NCI-H1105 (cell line): ENCODE measurements at regions not wholly inside any gene's neighbourhood (a gene's known extent, or its start where the extent isn't known, plus 50 kb on each side); places are given as distances from the start of the nearest gene placed in this dataset.
"Not testable (repeated sequence)": the region's sequence is repeated elsewhere in the genome, so short reads cannot be mapped to it uniquely, and the experiment has no call there.

Experiments used
- DNase-seq: peaks from one replicate; lab custom pipeline; 2025; lab: John Stamatoyannopoulos, UW

DNA sequence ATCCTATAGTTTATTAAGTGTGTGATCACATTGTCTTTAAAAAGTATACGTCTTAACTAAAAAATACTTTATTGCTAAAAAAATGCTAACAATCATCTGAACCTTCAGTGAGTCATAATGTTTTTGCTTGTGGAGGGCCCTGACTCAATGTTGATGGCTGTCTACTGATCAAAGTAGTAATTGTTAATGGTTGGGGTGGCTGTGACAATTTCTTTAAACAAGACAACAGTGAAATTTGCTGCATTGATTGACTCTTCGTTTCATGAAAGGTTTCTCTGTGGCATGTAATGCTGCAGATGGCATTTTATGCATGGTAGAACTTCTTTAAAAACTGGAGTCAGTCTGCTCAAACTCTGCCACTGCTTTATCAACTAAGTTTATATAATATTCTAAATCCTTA is 101.4 kb upstream of the IL15 start:
- DNase-seq: no peak

DNA sequence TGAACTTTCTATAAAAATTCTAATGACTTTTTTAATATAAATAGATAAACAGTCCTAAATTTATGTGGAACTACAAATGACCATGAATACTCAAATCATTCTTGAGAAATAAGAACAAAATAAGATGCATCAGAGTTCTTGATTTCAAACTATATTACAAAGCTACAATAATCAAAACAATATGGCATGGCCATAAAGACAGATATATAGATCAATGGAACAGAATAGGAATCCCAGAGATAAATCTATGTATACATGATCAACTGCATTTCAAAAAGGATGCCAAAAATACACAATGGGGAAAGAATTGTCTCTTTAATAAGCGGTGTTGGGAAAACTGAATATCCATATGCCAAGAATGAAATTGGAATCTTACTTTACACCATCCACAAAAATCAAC is 98.4 kb upstream of the IL15 start:
- no peak for DNase-seq

DNA sequence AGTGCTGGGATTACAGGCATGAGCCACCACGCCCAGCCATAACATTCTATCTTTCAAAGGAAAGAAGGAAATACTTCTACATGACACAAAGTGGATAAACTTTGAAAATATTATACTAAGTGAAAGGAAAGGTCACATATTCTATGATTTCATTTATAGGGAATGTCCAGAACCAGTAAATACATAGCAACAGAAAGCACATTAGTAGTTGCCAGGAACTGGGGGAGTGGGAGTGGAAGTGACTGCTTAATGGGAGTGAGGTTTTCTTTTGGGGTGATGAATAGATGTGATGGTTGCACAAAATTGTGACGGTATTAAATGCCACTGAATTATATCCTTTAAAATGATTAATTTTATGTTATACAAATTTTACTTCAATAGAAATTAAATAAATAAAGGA is 95.7 kb upstream of the IL15 start:
- no peak for DNase-seq

DNA sequence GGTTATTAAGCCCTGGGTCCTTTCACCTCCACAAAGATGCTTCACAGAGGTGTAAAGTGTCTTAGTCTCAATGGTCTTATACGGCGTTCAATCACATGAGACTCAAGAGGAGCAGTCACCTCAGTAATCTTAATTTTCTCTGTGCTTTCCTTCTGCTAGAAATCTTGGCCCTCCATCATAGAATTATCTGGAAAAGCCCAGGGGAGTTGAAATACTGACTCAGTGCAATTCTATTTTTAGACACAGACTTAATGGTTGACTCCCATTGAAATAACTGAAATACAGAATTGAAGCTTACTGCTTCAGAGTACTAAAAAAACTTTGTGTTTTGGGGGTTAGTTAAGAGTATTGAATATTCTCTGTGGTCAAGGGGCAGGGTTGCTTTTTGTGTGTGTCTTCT is 94.5 kb upstream of the IL15 start:
- no peak for DNase-seq

DNA sequence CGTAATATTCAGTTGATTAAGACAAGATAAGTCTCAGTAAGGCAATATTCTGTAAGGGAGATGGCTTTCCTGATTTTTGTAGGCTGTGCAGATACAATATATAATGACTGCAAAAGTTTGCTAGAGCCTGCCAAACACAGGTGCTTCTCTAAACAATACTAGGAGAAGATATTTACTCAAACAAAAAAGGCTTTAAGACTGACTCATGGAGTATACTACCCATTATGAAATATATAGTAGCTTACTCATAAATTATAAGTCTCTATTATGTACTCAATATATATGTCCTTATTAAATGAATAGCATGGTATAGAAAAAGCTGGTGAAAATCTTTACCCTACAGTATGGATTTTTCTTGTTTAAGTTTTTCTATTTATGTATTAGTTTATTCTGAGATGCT is 93.2 kb upstream of the IL15 start:
- no peak for DNase-seq

DNA sequence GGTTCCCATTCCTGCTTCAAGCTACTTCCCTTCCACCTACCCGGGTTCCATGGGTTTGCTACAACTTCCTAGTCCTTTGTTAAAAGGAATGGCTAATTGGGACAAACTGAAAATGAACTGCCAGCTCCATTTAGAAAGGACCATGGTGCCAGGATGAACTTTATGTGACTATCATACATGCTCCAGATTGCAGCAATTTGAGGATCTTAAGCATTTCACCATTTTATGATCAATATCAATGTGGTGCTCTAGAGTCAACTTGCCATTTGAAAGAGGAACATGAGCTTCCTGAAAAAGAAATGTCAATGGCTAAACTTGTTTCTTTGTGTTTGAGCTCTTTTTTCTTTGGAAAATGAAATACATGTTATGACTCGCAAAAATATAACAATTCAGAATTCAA is 92.7 kb upstream of the IL15 start:
- DNase-seq: no peak

DNA sequence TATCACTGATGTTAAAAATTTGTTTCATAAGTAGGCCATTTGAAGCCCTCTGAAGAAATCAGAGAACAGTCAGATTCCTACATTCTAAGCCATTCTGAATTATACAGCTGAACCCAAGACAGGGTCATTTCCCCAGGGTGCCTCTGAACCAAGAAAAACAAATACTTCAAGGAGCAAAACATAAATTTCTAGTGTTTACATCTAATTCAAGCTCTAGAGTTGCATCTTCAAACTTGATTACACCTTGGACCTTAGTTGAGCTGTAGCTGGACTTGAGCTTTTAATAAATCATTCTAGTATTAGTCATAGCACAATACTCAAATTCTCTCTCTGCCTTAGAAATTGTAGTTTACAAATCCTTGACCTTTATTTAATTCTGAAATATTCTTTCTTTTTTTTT is 87.6 kb upstream of the IL15 start:
- no peak for DNase-seq

DNA sequence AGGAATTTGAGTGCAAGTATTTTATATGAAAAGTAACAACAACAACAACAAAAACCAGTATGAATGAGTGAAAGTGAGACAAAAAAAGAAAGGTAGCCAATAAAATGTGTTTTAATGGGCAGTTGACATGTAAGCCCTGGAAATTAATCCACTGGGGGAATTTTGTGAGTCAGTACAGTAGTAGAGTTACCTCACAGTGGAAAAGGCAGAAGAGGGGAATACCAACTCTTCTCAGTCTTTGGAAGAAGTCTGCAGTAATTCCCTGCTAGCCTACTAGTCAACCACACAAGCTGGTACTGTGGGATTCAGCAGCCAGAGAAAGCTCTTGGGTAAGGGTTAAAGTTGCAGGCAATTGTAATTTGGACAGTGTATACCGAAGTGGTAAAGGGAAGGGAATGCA is 76.3 kb upstream of the IL15 start:
- no peak for DNase-seq

DNA sequence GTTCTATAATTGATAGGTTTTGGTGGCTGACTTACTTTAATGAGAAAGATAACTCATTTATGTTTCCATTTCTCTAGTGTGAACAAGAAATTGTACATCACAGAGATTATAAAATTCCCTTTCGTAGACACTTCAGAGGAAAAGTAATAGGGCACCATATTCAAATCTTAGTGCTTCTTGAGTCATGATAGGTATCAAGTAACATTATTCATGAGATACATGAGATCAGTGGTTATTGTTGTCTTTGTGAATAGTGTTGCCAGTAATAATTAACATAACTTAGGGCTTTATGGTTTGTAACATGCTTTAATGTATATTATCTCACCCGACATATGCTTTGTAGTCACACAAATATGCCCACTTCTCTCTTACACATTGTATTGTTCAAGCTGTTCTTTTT is 73.7 kb upstream of the IL15 start:
- no peak for DNase-seq

DNA sequence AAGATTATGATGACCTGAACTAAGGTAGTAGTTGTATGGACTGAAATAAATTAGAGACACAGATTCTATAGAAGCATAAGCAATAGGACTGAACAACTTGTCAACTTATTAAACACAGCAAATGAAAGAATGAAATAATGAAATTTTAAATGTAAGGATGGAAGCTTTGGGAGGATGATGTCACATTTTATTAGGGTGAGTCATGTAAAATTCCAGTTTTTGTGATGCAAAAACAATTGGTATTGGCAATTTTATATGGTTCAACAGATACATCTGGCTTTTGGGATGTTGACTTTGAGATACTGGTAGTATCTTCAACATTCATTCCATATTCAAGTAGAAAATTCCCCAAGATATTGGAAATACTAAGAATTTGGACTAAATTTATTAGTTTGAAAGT is 72.7 kb upstream of the IL15 start:
- DNase-seq: no peak

DNA sequence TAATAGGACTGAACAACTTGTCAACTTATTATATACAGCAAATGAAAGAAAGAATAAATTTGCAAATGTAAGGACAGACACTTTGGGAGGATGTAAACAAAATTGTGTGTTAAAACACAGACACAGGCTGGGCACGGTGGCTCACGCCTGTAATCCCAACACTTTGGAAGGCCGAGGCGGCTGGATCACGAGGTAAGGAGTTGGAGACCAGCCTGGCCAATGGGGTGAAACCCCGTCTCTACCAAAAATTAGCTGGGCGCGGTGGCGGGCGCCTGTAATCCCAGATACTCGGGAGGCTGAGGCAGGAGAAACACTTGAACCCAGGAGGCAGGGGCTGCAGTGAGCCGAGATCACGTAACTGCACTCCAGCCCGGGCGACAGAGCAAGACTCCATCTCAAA is 71.4 kb upstream of the IL15 start:
- DNase-seq: not testable (repeated sequence)

DNA sequence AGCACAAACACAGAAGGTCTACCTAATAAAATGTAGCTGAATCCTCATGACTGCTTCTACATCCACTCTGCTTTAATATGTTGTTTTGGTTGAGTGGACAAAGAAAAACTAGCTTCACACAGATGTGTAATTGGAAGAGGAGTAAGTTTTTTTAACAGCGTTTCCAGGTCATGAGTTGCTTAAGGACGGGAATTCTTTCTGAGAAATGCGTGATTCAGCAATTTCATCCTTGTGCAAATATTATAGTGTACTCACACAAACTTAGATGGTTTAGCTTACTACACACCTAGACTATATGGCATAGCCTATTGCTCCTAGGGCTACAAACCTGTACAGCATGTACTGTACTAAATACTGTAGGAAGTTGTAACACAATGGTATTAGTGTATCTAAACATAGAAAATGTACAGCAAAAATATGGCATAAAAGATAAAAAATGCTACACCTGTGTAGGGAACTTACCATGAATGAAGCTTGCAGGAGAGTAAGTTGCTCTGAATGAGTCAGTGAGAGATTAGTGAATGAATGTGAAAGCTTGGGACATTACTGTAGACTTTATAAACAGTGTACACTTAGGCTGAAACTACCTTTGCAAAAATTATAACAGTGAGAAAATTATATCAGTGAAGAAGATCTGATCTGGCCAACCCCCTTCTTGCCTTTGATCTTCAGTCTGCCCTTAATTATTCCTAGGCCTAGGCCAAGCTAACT is 70.8 kb upstream of the IL15 start:
- DNase-seq: no peak

DNA sequence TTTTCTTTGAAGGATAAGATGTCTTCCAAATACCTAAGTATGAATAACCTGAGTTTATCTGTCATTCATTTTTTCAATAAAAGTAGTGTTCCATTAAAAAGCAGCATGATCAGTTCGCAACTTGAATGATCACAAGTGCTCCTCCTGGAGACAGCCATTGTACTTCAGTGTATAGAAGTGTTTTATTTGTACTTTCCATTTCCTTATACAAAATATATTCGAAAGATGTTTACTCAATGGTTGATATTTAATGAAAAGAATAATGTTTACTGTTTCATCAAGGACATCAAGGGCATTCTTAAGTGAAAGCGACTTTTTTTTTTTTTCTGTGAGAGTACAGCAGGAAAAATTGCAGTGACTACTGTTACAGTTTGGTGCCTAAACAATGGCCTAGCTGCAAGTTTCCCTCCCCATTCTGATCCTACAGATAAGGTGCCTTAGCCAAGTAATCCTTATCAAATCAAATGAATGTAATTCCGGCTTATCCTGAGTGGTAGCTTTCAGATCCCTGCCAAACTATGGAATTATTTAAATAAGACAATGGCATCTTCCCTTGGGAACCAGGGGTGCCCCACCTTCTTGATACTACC is 69.0 kb upstream of the IL15 start:
- no peak for DNase-seq

DNA sequence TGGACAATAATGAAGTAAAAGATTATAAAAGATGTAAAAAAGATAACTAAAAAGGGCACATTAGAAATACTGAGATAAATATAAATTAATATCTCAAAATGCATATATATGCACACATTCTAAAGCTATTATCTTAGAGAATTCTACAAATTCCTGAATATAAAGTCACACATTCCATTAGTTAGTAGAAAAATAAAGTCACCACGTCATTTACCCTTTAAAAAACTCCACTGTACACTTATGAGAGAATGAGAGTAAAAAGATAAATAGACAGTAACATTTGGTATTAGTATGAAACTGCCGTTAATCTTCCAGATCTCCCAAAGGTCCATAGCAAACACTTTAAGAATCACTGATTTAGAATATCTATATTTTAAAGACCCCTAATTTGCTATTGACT is 67.2 kb upstream of the IL15 start:
- DNase-seq: no peak

DNA sequence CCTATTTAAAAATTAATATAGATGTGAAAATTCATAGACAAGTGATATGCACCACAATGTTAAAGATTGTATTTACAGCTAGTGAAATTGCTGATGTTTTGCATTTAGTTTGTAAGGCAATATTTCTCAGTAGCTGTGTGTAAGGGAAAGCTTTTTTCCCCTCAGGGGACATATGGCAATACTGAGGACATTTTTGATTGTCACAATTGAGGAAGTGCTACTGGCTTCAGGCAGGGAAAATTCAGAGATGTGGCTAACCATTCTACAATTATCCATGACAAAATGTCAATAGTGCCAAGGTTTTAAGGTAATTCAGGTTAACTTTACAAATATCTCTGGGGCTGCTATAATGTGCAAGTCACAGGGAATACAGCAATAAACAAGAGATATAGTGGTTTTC is 66.1 kb upstream of the IL15 start:
- no peak for DNase-seq

DNA sequence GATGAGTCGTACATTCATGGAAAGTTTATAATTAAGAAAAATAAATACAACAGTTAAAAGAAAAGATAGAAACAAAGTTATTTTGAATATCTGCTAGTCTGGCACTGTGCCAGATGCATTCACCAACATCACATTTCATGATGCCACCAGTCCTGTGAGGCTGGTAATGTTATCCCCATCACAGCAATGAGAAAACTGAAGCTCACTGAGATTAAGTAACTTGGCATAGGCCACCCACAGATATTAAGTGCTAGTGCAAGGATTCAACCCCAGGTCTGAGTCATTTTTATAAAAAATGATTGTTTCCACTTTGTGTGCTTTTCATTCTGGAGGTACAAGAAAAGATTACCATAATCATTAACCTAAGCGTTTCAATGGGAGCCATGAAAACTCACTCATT is 65.0 kb upstream of the IL15 start:
- no peak for DNase-seq

DNA sequence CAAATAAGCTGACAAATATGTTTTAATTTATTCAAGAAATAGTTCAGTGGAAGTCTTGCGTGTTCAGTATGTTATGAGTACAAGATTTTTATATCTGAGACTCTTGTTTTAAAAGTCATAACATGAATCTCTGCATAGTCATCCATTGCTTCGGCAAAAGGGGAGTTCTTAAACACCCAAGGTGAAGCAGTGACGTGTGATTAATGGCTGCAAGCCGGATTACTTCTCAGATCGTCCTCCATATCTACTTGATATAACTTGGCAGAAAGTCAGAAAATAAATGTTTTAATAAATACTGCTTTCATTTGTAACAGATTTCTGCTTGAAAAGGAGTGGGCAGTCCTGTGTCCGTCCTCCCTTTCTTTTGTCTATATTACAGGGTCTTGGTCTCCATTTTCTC is 64.6 kb upstream of the IL15 start:
- no peak for DNase-seq

DNA sequence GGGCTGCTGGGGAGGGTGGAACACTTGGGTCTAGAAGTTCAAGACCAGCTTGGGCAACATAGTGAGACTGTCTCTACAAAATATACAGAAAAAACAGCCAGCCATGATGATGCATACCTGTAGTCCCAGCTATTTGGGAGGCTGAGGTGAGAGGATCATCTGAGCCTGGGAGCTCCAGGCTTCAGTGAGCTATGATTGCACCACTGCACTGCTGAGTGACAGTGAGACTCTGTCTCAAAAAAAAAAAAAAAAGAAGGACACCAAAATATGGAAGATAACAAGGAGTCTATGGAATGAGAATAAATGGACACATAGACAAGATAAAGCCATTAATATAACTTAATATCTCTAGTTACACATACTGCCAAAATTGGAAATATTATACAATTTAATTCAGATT is 62.7 kb upstream of the IL15 start:
- no peak for DNase-seq

DNA sequence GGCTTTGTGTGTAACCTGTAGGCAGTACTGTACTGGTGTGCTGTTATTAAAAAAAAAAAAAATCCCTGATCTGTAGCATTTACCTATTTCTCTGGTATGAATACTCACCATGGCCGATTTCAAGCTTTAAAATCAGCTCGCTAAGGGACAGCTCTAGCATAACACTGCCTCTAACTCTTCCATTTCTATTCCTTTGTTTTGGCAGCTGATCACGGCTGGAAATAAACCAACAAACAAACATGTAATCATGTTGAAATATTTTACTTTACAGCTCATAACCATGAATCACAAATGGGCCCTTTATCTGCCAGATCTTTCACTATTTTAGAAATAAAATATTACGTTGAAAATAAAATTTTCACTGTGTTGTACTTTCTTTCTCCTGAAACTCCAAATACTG is 60.5 kb upstream of the IL15 start:
- no peak for DNase-seq

DNA sequence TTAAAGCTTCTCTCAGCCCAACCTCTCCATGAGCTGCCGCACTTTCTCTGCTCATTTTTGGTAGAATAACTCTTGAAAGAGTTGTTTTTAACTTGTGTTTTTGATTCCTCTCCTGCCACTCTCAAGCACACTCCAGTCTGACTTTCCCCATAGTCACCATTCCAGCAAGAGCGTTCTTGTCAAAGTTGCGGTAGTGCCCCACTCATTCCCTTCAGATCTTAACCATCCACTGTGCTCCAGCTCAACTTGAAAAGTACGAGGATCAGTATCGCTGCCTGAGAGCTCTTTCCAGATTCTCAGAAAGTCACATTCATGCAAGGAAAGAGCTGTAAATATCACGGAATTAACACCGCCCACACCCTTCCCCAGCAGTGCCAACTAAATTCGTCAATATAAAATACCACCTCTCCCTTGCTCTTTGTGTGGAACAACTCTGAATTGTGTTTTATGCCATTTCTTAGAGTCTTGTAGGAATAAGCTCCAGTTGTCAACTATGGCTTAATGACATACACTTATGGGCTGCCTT is 59.7 kb upstream of the IL15 start:
- DNase-seq: no peak

DNA sequence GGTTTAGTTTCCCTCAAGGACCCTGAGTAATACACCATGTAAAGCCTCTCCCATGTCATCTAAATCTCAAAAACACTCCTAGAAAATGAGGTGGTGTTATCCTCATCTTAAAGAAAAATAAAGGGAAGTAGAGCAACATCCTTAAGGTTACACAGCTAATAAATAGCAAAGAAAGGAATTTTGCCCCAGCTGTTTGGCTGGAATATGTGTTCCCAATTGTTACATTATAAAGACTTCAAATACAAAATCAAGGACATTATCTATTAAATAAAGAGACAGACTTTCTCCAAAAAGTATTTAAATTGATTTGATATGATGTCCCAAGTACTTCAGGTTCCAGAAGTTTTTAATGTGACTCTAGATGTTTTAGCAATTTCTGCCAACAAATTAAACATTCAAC is 57.9 kb upstream of the IL15 start:
- DNase-seq: no peak

DNA sequence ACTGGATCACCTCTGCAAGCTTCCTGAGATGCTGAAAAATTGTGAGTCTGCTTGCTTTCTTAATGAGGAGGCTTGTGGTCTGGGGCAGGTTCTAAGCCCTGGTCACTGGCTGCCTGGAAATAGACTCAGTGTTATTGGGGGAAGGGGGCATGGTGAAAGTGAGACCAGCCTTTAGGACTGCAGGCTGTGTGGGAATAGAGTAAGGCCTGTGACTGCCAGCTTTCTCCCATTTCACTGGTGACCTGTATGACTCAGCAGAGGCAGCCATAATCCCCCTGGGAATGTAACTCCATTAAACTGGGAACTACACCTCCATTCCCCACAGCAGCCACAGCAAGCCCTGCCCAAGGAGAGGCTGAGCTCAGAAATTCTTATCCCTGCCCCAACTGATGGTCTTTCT is 55.9 kb upstream of the IL15 start:
- DNase-seq: no peak
